Uterus (tissue), 3 donors: ENCODE measurements at regions not wholly inside any gene's neighbourhood (a gene's known extent, or its start where the extent isn't known, plus 50 kb on each side); places are given as distances from the start of the nearest gene placed in this dataset.

Experiments used
- DNase-seq, 2 donors: peaks; one replicate each; pipeline ENCODE4 v3.0.0-alpha.2; 2019 to 2020
- H3K27ac ChIP-seq, 2 donors: fragments of 200-600 bp; sonication (generic); 1 replicate in 1 of 2; 2 replicates in 1 of 2; pipeline ENCODE4 v1.5.1; 2016 to 2018
- H3K27me3 ChIP-seq, 2 donors: fragments of 200-600 bp; sonication (generic); one replicate each; pipeline ENCODE4 v1.5.1; 2018 to 2019; ENCODE audit warnings: control low read depth in 1 of 2
- H3K36me3 ChIP-seq, 2 donors: fragments of 200-600 bp; sonication (generic); one replicate each; pipeline ENCODE4 v1.5.1; 2019; ENCODE audit warnings: control low read depth in 1 of 2
- H3K4me1 ChIP-seq, 2 donors: fragments of 200-600 bp; sonication (generic); one replicate each; pipeline ENCODE4 v1.5.1; 2018 to 2019; ENCODE audit warnings: control low read depth in 1 of 2
- H3K4me3 ChIP-seq, 2 donors: fragments of 200-600 bp; sonication (generic); 1 replicate in 1 of 2; 2 replicates in 1 of 2; pipeline ENCODE4 v1.5.1; 2018 to 2019; ENCODE audit warnings: mild to moderate bottlenecking in 1 of 2
- H3K9me3 ChIP-seq, 2 donors: fragments of 200-600 bp; sonication (generic); one replicate each; pipeline ENCODE4 v1.5.1; 2019; ENCODE audit warnings: control low read depth in 1 of 2
- CTCF ChIP-seq, 4 experiments: fragments of 200-600 bp in 2 of 4; fragments of 450-650 bp in 2 of 4; sonication (generic) in 2 of 4; IDR thresholded peaks; one replicate each; pipeline ENCODE4 v1.5.1; 2016 to 2019; ENCODE audit warnings: antibody characterized with exemption in 4 of 4, mild to moderate bottlenecking in 2 of 4, moderate library complexity in 1 of 4
- POLR2A ChIP-seq, 2 donors: fragments of 450-650 bp; IDR thresholded peaks; one replicate each; pipeline ENCODE4 v1.6.1; 2016; ENCODE audit warnings: antibody characterized with exemption in 2 of 2, mild to moderate bottlenecking in 1 of 2, moderate library complexity in 1 of 2
- intact Hi-C: fragments of 100-400 bp; cut with DNase I; formaldehyde crosslinking; loops from one replicate; pipeline ENCODE4 v1.15.1; 2023; ENCODE audit warnings: low total_unique reads
- donor health status: DM: yes; HTN: yes; CAD: no.

GRCh38 chr5:89211836-89212235 lies 328.9 kb upstream of the MEF2C start:
- TF ChIP-seq CTCF (IDR thresholded peaks at IDR 0.05) (no peak), POLR2A (IDR thresholded peaks at IDR 0.05) (no peak)
- H3K4me3 ChIP-seq = no peak overlapping the region
- no peaks in the 10 kb centered on the region for H3K9me3 ChIP-seq
- H3K36me3 ChIP-seq = no peaks in the 10 kb centered on the region
- H3K4me1 ChIP-seq = no peaks in the 10 kb centered on the region
- intact Hi-C loops = no loop called here
- no peak for DNase-seq
- H3K27ac ChIP-seq = no peak overlapping the region
- no peaks in the 10 kb centered on the region for H3K27me3 ChIP-seq

GRCh38 chr5:89208811-89209210 lies 325.8 kb upstream of the MEF2C start:
- H3K36me3 ChIP-seq = no peaks in the 10 kb centered on the region
- H3K4me3 ChIP-seq = no peak overlapping the region
- no peak for TF ChIP-seq CTCF (IDR thresholded peaks at IDR 0.05)
- no peak for TF ChIP-seq POLR2A (IDR thresholded peaks at IDR 0.05)
- H3K4me1 ChIP-seq = no peaks in the 10 kb centered on the region
- DNase-seq = no peak
- intact Hi-C loops = no loop called here
- no peaks in the 10 kb centered on the region for H3K27me3 ChIP-seq
- no peak overlapping the region for H3K27ac ChIP-seq
- no peaks in the 10 kb centered on the region for H3K9me3 ChIP-seq

GRCh38 chr5:89208392-89208791 lies 325.4 kb upstream of the MEF2C start:
- Histone ChIP-seq H3K27ac (no peak overlapping the region), H3K4me3 (no peak overlapping the region), H3K9me3 (no peaks in the 10 kb centered on the region), H3K36me3 (no peaks in the 10 kb centered on the region), H3K27me3 (no peaks in the 10 kb centered on the region), H3K4me1 (no peaks in the 10 kb centered on the region)
- no peak for DNase-seq
- TF ChIP-seq POLR2A (IDR thresholded peaks at IDR 0.05) (no peak), CTCF (IDR thresholded peaks at IDR 0.05) (no peak)
- intact Hi-C loops = no loop called here

GRCh38 chr5:89204756-89205155 lies 321.8 kb upstream of the MEF2C start:
- Histone ChIP-seq H3K4me3 (no peak overlapping the region), H3K27ac (no peak overlapping the region), H3K36me3 (no peaks in the 10 kb centered on the region), H3K9me3 (no peaks in the 10 kb centered on the region), H3K27me3 (no peaks in the 10 kb centered on the region), H3K4me1 (no peaks in the 10 kb centered on the region)
- no peak for TF ChIP-seq POLR2A (IDR thresholded peaks at IDR 0.05)
- TF ChIP-seq CTCF (IDR thresholded peaks at IDR 0.05) = no peak
- intact Hi-C loops = no loop called here
- DNase-seq = no peak

GRCh38 chr5:89203611-89204010 lies 320.6 kb upstream of the MEF2C start:
- no peaks in the 10 kb centered on the region for H3K4me1 ChIP-seq
- no peak overlapping the region for H3K4me3 ChIP-seq
- H3K27ac ChIP-seq = no peak overlapping the region
- TF ChIP-seq POLR2A (IDR thresholded peaks at IDR 0.05) = no peak
- no peak for TF ChIP-seq CTCF (IDR thresholded peaks at IDR 0.05)
- no peak for DNase-seq
- no peaks in the 10 kb centered on the region for H3K27me3 ChIP-seq
- H3K9me3 ChIP-seq = peaks cover 0 to 4% of the 10 kb centered on the region in 2 donors
- H3K36me3 ChIP-seq = no peaks in the 10 kb centered on the region
- intact Hi-C loops = no loop called here
